ENCODE measurements at regions not wholly inside any gene's neighbourhood (a gene's known extent, or its start where the extent isn't known, plus 50 kb on each side); places are given as distances from the start of the nearest gene placed in this dataset.

- no peak for TF ChIP-seq CTCF (conservative IDR thresholded peaks at IDR 0.05 in 1 of 2, IDR thresholded peaks at IDR 0.05 in 1 of 2; ENCODE audit: low read depth in 1 of 2, low read length in 2 of 2)
- no peak for TF ChIP-seq EZH2 (IDR thresholded peaks at IDR 0.05; ENCODE audit: low read length, missing control alignments)
Measured at GRCh38 chrX:125778261-125778660, 387.8 kb downstream of the DCAF12L2 start.

Data from fibroblast of lung (primary cell).